Lung (tissue), 11 donors: ENCODE measurements at regions not wholly inside any gene's neighbourhood (a gene's known extent, or its start where the extent isn't known, plus 50 kb on each side); places are given as distances from the start of the nearest gene placed in this dataset.

Experiments used
- ATAC-seq: fragments of 200-7000 bp; cut with Tn5 transposase; one replicate; pipeline ENCODE4 v1.9.1; 2020; ENCODE audit warnings: moderate number of reproducible peaks; ENCODE audit not compliant: insufficient read depth, low FRiP score
- DNase-seq, 3 donors: peaks; one replicate each; pipeline ENCODE4 v3.0.0-alpha.2; 2013 to 2017
- H3K27ac ChIP-seq, 2 donors: one replicate each; pipeline ENCODE4 v1.5.1; 2013; ENCODE audit warnings: mild to moderate bottlenecking in 2 of 2, moderate library complexity in 2 of 2, control low read depth in 1 of 2, inconsistent platforms in 1 of 2, low read depth in 1 of 2, low read length in 1 of 2
- H3K27me3 ChIP-seq, 3 donors: one replicate each; pipeline ENCODE4 v1.5.1; 2013; ENCODE audit warnings: low read length in 2 of 3; ENCODE audit not compliant: control insufficient read depth in 3 of 3, insufficient read depth in 3 of 3
- H3K36me3 ChIP-seq, 4 donors: one replicate each; pipeline ENCODE4 v1.5.1; 2013; ENCODE audit warnings: low read length in 4 of 4, mild to moderate bottlenecking in 1 of 4, moderate library complexity in 1 of 4; ENCODE audit not compliant: control insufficient read depth in 4 of 4, insufficient read depth in 4 of 4
- H3K4me1 ChIP-seq, 5 donors: one replicate each; pipeline ENCODE4 v1.5.1; 2013; ENCODE audit warnings: low read length in 5 of 5, mild to moderate bottlenecking in 2 of 5, moderate library complexity in 1 of 5; ENCODE audit not compliant: control insufficient read depth in 5 of 5, insufficient read depth in 5 of 5
- H3K4me3 ChIP-seq: one replicate; pipeline ENCODE4 v1.5.1; 2013; ENCODE audit warnings: mild to moderate bottlenecking, control low read depth, moderate library complexity
- H3K9ac ChIP-seq, 2 donors: one replicate each; pipeline ENCODE4 v1.5.1; 2013; ENCODE audit warnings: low read length in 2 of 2, control low read depth in 1 of 2; ENCODE audit not compliant: insufficient read depth in 1 of 2
- H3K9me3 ChIP-seq, 4 donors: one replicate each; pipeline ENCODE4 v1.5.1; 2013; ENCODE audit warnings: low read length in 3 of 4, mild to moderate bottlenecking in 1 of 4, moderate library complexity in 1 of 4; ENCODE audit not compliant: control insufficient read depth in 4 of 4, insufficient read depth in 3 of 4
- WGBS, 2 donors: extraction: QIAGEN DNeasy Blood & Tissue Kit; methylation state at CpG; one replicate each; pipeline ENCODE4 v1.1.7; 2013; 5-methylcytosine and 5-hydroxymethylcytosine counted together
- TF ChIP-seq, protein P1 (sequence below): IDR thresholded peaks from 2 replicates; pipeline ENCODE4 v1.5.1; 2012; ENCODE audit warnings: mild to moderate bottlenecking; ENCODE audit errors: control extremely low read depth, extremely low read depth
- donor health status: control.
- donor health status: control.
- donor health status: Bipolar disorder and iron deficiency.
- donor health status: healthy.
- donor health status: DM: yes; HTN: yes; CAD: no.

DNA sequence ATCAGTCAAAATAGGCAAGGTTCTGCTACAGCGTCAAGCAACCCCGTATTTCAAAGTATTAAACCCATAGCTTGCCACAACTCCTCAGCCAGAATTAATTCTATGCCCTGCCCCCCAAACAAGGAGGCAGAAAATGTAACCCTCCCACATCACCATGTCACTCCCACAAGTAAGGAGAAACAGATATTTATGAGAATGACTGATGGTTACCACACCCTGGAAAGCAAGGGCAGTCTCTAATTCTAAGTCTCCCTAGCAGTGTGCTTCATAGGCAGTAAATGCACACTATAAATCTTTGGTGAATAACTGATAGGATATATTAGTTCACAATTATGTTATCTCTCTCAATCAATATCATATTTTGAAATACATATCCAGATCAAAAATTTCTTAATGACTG, 228.0 kb upstream of the SLC14A2 start:
- Histone ChIP-seq H3K9ac (no peak overlapping the region), H3K27me3 (no peaks in the 10 kb centered on the region), H3K4me1 (peaks cover 0 to 4% (median 0%) of the 10 kb centered on the region in 5 donors), H3K4me3 (no peak overlapping the region), H3K27ac (no peak overlapping the region), H3K9me3 (no peaks in the 10 kb centered on the region), H3K36me3 (no peaks in the 10 kb centered on the region)
- ATAC-seq (no peak), DNase-seq (no peak)
- WGBS, 2 donors = 66 to 89% methylated on average over 2 of the region's 2 CpGs
- TF ChIP-seq, protein P1, sequence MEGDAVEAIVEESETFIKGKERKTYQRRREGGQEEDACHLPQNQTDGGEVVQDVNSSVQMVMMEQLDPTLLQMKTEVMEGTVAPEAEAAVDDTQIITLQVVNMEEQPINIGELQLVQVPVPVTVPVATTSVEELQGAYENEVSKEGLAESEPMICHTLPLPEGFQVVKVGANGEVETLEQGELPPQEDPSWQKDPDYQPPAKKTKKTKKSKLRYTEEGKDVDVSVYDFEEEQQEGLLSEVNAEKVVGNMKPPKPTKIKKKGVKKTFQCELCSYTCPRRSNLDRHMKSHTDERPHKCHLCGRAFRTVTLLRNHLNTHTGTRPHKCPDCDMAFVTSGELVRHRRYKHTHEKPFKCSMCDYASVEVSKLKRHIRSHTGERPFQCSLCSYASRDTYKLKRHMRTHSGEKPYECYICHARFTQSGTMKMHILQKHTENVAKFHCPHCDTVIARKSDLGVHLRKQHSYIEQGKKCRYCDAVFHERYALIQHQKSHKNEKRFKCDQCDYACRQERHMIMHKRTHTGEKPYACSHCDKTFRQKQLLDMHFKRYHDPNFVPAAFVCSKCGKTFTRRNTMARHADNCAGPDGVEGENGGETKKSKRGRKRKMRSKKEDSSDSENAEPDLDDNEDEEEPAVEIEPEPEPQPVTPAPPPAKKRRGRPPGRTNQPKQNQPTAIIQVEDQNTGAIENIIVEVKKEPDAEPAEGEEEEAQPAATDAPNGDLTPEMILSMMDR = no peak

DNA sequence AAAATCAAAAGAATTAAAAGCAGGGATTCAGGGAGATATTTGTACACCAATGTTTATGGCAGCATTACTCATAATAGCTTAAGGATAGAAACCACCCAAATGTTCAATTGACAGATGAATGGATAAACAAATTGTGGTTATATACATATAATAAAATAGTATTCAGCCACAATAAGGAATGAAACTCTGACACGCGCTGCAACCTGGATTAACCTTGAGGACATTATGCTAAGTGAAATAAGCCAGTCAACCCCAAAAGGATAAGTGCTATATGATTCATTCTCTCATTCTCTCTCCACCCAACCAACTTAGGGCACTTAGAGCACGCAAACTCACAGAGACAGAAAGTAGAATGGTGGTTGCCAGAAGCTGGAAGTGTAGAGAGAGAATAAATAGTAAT, 216.8 kb upstream of the SLC14A2 start:
- TF ChIP-seq, protein P1 = no peak
- H3K9ac ChIP-seq = no peak overlapping the region
- H3K4me1 ChIP-seq = peaks cover 0 to 3% (median 0%) of the 10 kb centered on the region in 5 donors
- H3K4me3 ChIP-seq = no peak overlapping the region
- H3K27ac ChIP-seq = no peak overlapping the region
- DNase-seq (no peak), ATAC-seq (no peak)
- WGBS, 2 donors = 65 to 67% methylated on average over 3 of the region's 3 CpGs
- peaks cover 0 to under 1% (median 0%) of the 10 kb centered on the region in 4 donors for H3K9me3 ChIP-seq
- no peaks in the 10 kb centered on the region for H3K27me3 ChIP-seq
- no peaks in the 10 kb centered on the region for H3K36me3 ChIP-seq

DNA sequence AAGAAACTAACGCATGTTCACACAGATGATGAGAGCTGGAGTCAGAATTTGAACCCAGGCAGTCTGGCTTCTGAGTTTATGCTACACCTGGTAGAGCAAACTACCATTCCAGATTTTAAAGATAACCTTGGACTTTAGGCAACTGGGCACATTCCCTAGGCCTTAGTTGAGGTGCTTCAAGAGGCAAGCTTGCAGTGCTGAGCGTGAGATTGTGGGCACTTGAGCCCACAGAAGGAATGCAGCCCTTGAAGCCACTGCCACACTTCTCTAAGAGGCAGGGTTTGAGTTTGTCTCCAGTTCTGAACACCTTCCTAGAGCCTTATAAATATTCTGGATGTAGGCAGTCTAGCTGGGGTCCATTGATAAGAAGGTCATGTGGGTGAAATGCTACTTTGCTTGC, 216.1 kb upstream of the SLC14A2 start:
- 84 to 92% methylated on average over 2 of the region's 2 CpGs for WGBS, 2 donors
- no peak for DNase-seq
- Histone ChIP-seq H3K27ac (no peak overlapping the region), H3K27me3 (no peaks in the 10 kb centered on the region), H3K9me3 (no peaks in the 10 kb centered on the region), H3K4me3 (no peak overlapping the region), H3K9ac (no peak overlapping the region), H3K36me3 (no peaks in the 10 kb centered on the region), H3K4me1 (peaks cover 0 to 3% (median 0%) of the 10 kb centered on the region in 5 donors)
- TF ChIP-seq, protein P1 = no peak
- ATAC-seq = no peak

DNA sequence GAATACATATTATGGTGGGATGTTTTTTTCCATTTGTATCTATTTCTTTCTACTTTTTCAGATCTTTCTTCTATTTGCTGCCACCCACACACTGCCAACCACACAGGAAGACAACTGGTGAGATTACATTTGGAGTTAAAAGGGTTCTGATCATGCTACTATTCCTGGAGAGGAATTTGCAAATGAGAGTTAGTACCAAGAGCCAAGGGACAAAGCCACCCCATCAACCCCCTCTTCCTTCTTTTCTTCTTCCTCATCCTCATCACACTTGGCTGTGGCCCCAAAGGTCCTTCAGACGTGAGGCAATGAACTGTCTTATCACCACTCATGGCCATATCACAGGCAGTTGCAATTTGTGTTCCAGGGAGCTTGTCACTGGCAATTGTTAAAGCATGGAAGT, 215.6 kb upstream of the SLC14A2 start:
- Histone ChIP-seq H3K36me3 (no peaks in the 10 kb centered on the region), H3K27ac (no peak overlapping the region), H3K9me3 (no peaks in the 10 kb centered on the region), H3K9ac (no peak overlapping the region), H3K27me3 (no peaks in the 10 kb centered on the region), H3K4me3 (no peak overlapping the region), H3K4me1 (peaks cover 0 to 3% (median 0%) of the 10 kb centered on the region in 5 donors)
- TF ChIP-seq, protein P1 = no peak
- ATAC-seq (no peak), DNase-seq (no peak)
- 9 to 33% methylated on average over 1 of the region's 1 CpG for WGBS, 2 donors
